SK-N-SH treated with all-trans-retinoic acid at 6 μM for 48 hours (cell line): ENCODE measurements at regions not wholly inside any gene's neighbourhood (a gene's known extent, or its start where the extent isn't known, plus 50 kb on each side); places are given as distances from the start of the nearest gene placed in this dataset.
A peak's percentile ranks its signal among the peaks of the same experiment; 100 is the strongest.

Experiments
- ATAC-seq: fragments of 200-7000 bp; cut with Tn5 transposase; 3 replicates; pipeline ENCODE4 v1.9.1; 2020; ENCODE audit warnings: mild to moderate bottlenecking, moderate library complexity
- ARNTL ChIP-seq: fragments of 450-650 bp; formaldehyde crosslinking; IDR thresholded peaks from 2 replicates; pipeline ENCODE4 v1.5.0; 2020; ENCODE audit warnings: low read depth, mild to moderate bottlenecking, moderate library complexity, borderline replicate concordance
- BACH2 ChIP-seq: fragments of 250-450 bp; sonication (Bioruptor Pico); IDR thresholded peaks from 2 replicates; pipeline ENCODE4 v1.9.0; 2021; ENCODE audit warnings: mild to moderate bottlenecking, borderline replicate concordance
- CSDC2 ChIP-seq: fragments of 250-450 bp; sonication (Bioruptor Pico); IDR thresholded peaks from 2 replicates; pipeline ENCODE4 v1.5.0; 2020; ENCODE audit warnings: mild to moderate bottlenecking, moderate library complexity
- ESRRG ChIP-seq: fragments of 250-450 bp; sonication (Bioruptor Pico); IDR thresholded peaks from 2 replicates; pipeline ENCODE4 v1.6.1; 2021; ENCODE audit warnings: mild to moderate bottlenecking
- ISL1 ChIP-seq: fragments of 250-450 bp; sonication (Bioruptor Pico); IDR thresholded peaks from 2 replicates; pipeline ENCODE4 v2.1.2; 2022; ENCODE audit warnings: mild to moderate bottlenecking, moderate library complexity
- OSR1 ChIP-seq: fragments of 250-450 bp; sonication (Bioruptor Pico); IDR thresholded peaks from 2 replicates; pipeline ENCODE4 v1.8.0; 2022; ENCODE audit warnings: moderate library complexity, mild to moderate bottlenecking, inconsistent platforms
- PPARA ChIP-seq: fragments of 250-450 bp; sonication (Bioruptor Pico); IDR thresholded peaks from 2 replicates; pipeline ENCODE4 v1.5.0; 2020; ENCODE audit warnings: mild to moderate bottlenecking, borderline replicate concordance
- SNAI2 ChIP-seq: fragments of 250-450 bp; sonication (Bioruptor Pico); IDR thresholded peaks from 2 replicates; pipeline ENCODE4 v1.5.0; 2020; ENCODE audit warnings: mild to moderate bottlenecking, moderate library complexity
- TCF4 ChIP-seq: fragments of 250-450 bp; sonication (Bioruptor Pico); IDR thresholded peaks from 2 replicates; pipeline ENCODE4 v1.8.0; 2021; ENCODE audit warnings: mild to moderate bottlenecking, moderate library complexity, borderline replicate concordance
- TOX ChIP-seq: fragments of 250-450 bp; sonication (Bioruptor Pico); IDR thresholded peaks from 2 replicates; pipeline ENCODE4 v1.8.0; 2021; ENCODE audit warnings: mild to moderate bottlenecking, moderate library complexity, borderline replicate concordance
- ZC3H10 ChIP-seq: fragments of 250-450 bp; sonication (Bioruptor Pico); IDR thresholded peaks from 2 replicates; pipeline ENCODE4 v1.5.1; 2021; ENCODE audit warnings: mild to moderate bottlenecking, moderate library complexity
- ZFP3 ChIP-seq: fragments of 250-450 bp; sonication (Bioruptor Pico); IDR thresholded peaks from 2 replicates; pipeline ENCODE4 v1.5.0; 2020; ENCODE audit warnings: mild to moderate bottlenecking, moderate library complexity
- ZFP30 ChIP-seq: fragments of 450-650 bp; formaldehyde crosslinking; IDR thresholded peaks from 2 replicates; pipeline ENCODE4 v1.5.0; 2022; ENCODE audit warnings: mild to moderate bottlenecking, moderate library complexity
- ZNF565 ChIP-seq: fragments of 450-650 bp; formaldehyde crosslinking; conservative IDR thresholded peaks from 2 replicates; pipeline ENCODE4 v1.5.0; 2020; ENCODE audit warnings: low read depth, mild to moderate bottlenecking, moderate library complexity
- ZNF70 ChIP-seq: fragments of 450-650 bp; formaldehyde crosslinking; IDR thresholded peaks from 2 replicates; pipeline ENCODE4 v1.5.0; 2020; ENCODE audit warnings: mild to moderate bottlenecking, moderate library complexity
- ZNF8 ChIP-seq: fragments of 450-650 bp; formaldehyde crosslinking; IDR thresholded peaks from 2 replicates; pipeline ENCODE4 v1.5.0; 2020; ENCODE audit warnings: mild to moderate bottlenecking, moderate library complexity
- TF ChIP-seq, protein P1 (sequence below): fragments of 250-450 bp; sonication (Bioruptor Pico); IDR thresholded peaks from 2 replicates; pipeline ENCODE4 v1.5.0; 2020; ENCODE audit warnings: mild to moderate bottlenecking, moderate library complexity
- TF ChIP-seq, protein P2 (sequence below): fragments of 250-450 bp; sonication (Bioruptor Pico); IDR thresholded peaks from 2 replicates; pipeline ENCODE4 v1.8.0; 2021; ENCODE audit warnings: low read depth, mild to moderate bottlenecking, moderate library complexity, borderline replicate concordance
- TF ChIP-seq, protein P3 (sequence below): fragments of 250-450 bp; sonication (Bioruptor Pico); IDR thresholded peaks from 2 replicates; pipeline ENCODE4 v1.5.1; 2020; ENCODE audit warnings: low read depth, mild to moderate bottlenecking, moderate library complexity
- TF ChIP-seq, protein P4 (sequence below): fragments of 250-450 bp; sonication (Bioruptor Pico); IDR thresholded peaks from 2 replicates; pipeline ENCODE4 v1.8.0; 2020; ENCODE audit warnings: mild to moderate bottlenecking, moderate library complexity, borderline replicate concordance

DNA sequence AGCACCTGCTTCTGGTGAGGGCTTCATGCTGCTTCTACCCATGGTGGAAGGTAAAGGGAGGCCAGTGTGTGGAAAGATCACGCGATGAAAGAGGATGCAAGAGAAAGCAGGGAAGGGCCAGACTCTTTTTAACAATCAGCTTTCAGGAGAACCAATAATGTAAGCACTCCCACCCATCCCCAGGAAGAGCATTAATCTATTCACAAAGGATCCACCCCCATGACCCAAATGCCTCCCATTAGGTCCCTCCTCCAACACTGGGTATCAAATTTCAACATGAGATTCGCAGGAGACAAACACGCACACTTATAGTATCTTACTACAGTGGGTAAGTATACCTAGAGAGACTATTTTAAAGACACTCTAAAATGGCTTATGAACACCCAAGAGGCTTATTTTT lies 80.5 kb upstream of the TMCC3 start:
- no peak for ATAC-seq
- TF ChIP-seq ZNF8 (CRISPR knock-in tag) (no peak), SNAI2 (CRISPR knock-in tag) (no peak), ISL1 (no peak), ZFP30 (no peak), ZNF70 (no peak), OSR1 (CRISPR knock-in tag) (no peak), ARNTL (CRISPR knock-in tag) (no peak), ZC3H10 (CRISPR knock-in tag) (no peak), TCF4 (CRISPR knock-in tag) (no peak), CSDC2 (no peak)
- TF ChIP-seq, protein P1, sequence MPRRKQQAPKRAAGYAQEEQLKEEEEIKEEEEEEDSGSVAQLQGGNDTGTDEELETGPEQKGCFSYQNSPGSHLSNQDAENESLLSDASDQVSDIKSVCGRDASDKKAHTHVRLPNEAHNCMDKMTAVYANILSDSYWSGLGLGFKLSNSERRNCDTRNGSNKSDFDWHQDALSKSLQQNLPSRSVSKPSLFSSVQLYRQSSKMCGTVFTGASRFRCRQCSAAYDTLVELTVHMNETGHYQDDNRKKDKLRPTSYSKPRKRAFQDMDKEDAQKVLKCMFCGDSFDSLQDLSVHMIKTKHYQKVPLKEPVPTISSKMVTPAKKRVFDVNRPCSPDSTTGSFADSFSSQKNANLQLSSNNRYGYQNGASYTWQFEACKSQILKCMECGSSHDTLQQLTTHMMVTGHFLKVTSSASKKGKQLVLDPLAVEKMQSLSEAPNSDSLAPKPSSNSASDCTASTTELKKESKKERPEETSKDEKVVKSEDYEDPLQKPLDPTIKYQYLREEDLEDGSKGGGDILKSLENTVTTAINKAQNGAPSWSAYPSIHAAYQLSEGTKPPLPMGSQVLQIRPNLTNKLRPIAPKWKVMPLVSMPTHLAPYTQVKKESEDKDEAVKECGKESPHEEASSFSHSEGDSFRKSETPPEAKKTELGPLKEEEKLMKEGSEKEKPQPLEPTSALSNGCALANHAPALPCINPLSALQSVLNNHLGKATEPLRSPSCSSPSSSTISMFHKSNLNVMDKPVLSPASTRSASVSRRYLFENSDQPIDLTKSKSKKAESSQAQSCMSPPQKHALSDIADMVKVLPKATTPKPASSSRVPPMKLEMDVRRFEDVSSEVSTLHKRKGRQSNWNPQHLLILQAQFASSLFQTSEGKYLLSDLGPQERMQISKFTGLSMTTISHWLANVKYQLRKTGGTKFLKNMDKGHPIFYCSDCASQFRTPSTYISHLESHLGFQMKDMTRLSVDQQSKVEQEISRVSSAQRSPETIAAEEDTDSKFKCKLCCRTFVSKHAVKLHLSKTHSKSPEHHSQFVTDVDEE: no peak
- TF ChIP-seq, protein P2, sequence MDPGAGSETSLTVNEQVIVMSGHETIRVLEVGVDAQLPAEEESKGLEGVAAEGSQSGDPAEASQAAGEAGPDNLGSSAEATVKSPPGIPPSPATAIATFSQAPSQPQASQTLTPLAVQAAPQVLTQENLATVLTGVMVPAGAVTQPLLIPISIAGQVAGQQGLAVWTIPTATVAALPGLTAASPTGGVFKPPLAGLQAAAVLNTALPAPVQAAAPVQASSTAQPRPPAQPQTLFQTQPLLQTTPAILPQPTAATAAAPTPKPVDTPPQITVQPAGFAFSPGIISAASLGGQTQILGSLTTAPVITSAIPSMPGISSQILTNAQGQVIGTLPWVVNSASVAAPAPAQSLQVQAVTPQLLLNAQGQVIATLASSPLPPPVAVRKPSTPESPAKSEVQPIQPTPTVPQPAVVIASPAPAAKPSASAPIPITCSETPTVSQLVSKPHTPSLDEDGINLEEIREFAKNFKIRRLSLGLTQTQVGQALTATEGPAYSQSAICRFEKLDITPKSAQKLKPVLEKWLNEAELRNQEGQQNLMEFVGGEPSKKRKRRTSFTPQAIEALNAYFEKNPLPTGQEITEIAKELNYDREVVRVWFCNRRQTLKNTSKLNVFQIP (CRISPR knock-in tag): no peak
- TF ChIP-seq, protein P3, sequence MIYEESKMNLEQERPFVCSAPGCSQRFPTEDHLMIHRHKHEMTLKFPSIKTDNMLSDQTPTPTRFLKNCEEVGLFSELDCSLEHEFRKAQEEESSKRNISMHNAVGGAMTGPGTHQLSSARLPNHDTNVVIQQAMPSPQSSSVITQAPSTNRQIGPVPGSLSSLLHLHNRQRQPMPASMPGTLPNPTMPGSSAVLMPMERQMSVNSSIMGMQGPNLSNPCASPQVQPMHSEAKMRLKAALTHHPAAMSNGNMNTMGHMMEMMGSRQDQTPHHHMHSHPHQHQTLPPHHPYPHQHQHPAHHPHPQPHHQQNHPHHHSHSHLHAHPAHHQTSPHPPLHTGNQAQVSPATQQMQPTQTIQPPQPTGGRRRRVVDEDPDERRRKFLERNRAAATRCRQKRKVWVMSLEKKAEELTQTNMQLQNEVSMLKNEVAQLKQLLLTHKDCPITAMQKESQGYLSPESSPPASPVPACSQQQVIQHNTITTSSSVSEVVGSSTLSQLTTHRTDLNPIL (CRISPR knock-in tag): no peak

DNA sequence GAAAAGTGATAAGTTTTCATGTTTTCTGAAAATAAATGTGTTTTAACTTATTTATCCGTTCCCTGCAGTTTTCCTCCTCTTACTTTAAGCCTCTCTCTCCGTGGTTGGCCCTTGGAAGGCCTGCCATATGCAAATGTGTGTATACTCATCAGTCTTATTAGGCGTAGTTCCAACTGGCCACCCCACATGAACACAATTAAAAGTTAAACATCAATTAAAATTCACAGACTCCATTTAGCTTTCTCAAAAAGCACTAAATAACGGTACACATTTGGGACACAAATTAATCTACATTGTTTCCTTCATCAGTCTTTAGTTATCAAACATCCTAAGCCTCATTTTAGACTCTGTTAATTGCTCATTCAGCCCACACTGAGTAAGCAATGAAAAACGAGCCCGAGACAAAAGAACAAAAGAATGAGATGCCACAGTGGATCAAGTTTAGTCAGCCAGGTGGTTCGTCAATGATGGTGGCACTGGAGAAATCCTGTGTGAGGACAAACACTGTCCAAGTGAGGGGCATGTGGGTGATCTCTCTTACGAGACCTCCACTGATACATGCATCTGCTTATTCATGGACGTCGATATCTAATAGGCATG lies 76.0 kb upstream of the TMCC3 start:
- TF ChIP-seq ZNF70 (no peak), ZFP3 (CRISPR knock-in tag) (no peak), ARNTL (CRISPR knock-in tag) (no peak), BACH2 (no peak)
- TF ChIP-seq, protein P2 (CRISPR knock-in tag): no peak
- no peak for ATAC-seq

DNA sequence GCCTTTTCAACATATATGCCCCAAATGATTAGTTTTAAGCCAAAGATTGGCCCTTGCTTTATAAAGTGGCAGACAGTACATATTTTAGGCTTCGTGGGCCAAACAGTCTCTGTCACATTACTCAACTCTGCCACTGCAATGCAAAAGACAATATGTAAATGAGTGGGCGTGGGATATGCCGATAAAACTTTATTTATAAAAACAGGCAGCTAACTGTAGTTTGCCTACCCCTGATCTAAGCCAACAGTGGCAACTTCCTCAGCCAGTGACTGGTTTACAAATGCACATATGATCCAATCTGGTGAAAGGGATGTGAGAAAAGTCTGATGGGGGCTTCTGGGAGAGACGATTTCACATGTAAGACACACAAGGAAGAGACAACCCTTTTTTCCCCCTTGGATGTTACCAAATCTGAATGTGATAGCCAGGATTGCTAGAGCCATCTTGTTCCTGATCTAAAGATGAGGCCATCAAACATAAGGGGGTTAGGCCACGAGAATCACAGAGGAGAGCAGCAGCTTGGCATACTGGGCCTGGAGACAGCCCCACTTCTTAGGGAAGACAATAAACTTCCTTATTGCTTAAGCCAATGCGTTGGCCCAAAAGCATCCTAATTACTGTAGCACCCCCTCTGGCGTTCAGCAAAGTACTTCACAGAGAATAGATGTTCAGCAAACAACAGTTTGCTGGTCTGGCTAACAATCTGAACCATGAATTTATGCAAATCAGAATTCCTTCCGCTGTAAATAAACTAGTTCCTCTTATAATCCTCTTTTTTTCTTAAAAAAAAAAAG lies 75.2 kb upstream of the TMCC3 start:
- 0 out of 3 replicates have a peak, but pooled peaks have one; percentile 47 for ATAC-seq
- TF ChIP-seq ZFP30 (no peak), ZNF8 (CRISPR knock-in tag) (no peak), TOX (no peak), ESRRG (CRISPR knock-in tag) (no peak), PPARA (CRISPR knock-in tag) (no peak), ZNF565 (CRISPR knock-in tag) (no peak), ZFP3 (CRISPR knock-in tag) (no peak), ZNF70 (no peak), ISL1 (no peak), SNAI2 (CRISPR knock-in tag) (no peak)
- TF ChIP-seq, protein P3 (CRISPR knock-in tag): no peak
- TF ChIP-seq, protein P1: no peak
- TF ChIP-seq, protein P2 (CRISPR knock-in tag): no peak
- TF ChIP-seq, protein P4, sequence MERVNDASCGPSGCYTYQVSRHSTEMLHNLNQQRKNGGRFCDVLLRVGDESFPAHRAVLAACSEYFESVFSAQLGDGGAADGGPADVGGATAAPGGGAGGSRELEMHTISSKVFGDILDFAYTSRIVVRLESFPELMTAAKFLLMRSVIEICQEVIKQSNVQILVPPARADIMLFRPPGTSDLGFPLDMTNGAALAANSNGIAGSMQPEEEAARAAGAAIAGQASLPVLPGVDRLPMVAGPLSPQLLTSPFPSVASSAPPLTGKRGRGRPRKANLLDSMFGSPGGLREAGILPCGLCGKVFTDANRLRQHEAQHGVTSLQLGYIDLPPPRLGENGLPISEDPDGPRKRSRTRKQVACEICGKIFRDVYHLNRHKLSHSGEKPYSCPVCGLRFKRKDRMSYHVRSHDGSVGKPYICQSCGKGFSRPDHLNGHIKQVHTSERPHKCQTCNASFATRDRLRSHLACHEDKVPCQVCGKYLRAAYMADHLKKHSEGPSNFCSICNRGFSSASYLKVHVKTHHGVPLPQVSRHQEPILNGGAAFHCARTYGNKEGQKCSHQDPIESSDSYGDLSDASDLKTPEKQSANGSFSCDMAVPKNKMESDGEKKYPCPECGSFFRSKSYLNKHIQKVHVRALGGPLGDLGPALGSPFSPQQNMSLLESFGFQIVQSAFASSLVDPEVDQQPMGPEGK (CRISPR knock-in tag): no peak
